Epithelial cell of proximal tubule (primary cell): ENCODE measurements at regions not wholly inside any gene's neighbourhood (a gene's known extent, or its start where the extent isn't known, plus 50 kb on each side); places are given as distances from the start of the nearest gene placed in this dataset.
"Not testable (repeated sequence)": the region's sequence is repeated elsewhere in the genome, so short reads cannot be mapped to it uniquely, and the experiment has no call there.

Experiments
- DNase-seq: peaks from one replicate; pipeline ENCODE4 v3.0.0-alpha.2; 2011; ENCODE audit warnings: low read depth
- H3K4me3 ChIP-seq: 2 replicates; pipeline ENCODE4 v1.5.1; 2011; ENCODE audit warnings: low read depth, mild to moderate bottlenecking, low read length
- CTCF ChIP-seq: conservative IDR thresholded peaks from 2 replicates; pipeline ENCODE4 v1.5.1; 2012; ENCODE audit warnings: low read depth, mild to moderate bottlenecking, low read length

GRCh38 chr6:11458509-11458908 is 79.0 kb upstream of the TMEM170B start:
- DNase-seq: no peak
- TF ChIP-seq CTCF: no peak
- no peak overlapping the region for H3K4me3 ChIP-seq

- not testable (repeated sequence) for DNase-seq, H3K4me3 ChIP-seq
Measured at GRCh38 chr6:11457422-11457821, 80.1 kb upstream of the TMEM170B start.

GRCh38 chr6:11452106-11452505 is 85.4 kb upstream of the TMEM170B start:
- H3K4me3 ChIP-seq, DNase-seq: not testable (repeated sequence)

- H3K4me3 ChIP-seq: no peak overlapping the region
- TF ChIP-seq CTCF: no peak
- DNase-seq: no peak
Measured at GRCh38 chr6:11450037-11450436, 87.5 kb upstream of the TMEM170B start.

- DNase-seq: no peak
Measured at GRCh38 chr6:11449408-11449807, 88.1 kb upstream of the TMEM170B start.

GRCh38 chr6:11448038-11448437 is 89.5 kb upstream of the TMEM170B start:
- no peak overlapping the region for H3K4me3 ChIP-seq
- DNase-seq: no peak
- no peak for TF ChIP-seq CTCF

More at GRCh38 chr6:11449408-11449807, 88.1 kb upstream of the TMEM170B start:
- no peak for TF ChIP-seq CTCF
- H3K4me3 ChIP-seq: no peak overlapping the region

GRCh38 chr6:11447265-11447664 is 90.3 kb upstream of the TMEM170B start:
- no peak for TF ChIP-seq CTCF
- no peak overlapping the region for H3K4me3 ChIP-seq
- no peak for DNase-seq

- no peak overlapping the region for H3K4me3 ChIP-seq
- DNase-seq: no peak
- TF ChIP-seq CTCF: no peak
Measured at GRCh38 chr6:11445146-11445545, 92.4 kb upstream of the TMEM170B start.

- not testable (repeated sequence) for DNase-seq, H3K4me3 ChIP-seq
Measured at GRCh38 chr6:11443125-11443524, 94.4 kb upstream of the TMEM170B start.
